ENCODE measurements at regions not wholly inside any gene's neighbourhood (a gene's known extent, or its start where the extent isn't known, plus 50 kb on each side); places are given as distances from the start of the nearest gene placed in this dataset.

- no peaks in the 10 kb centered on the region for H3K36me3 ChIP-seq (ENCODE audit: control insufficient read depth, insufficient read depth, low read length)
- H3K27me3 ChIP-seq (ENCODE audit: control insufficient read depth, insufficient read depth, low read length) = no peaks in the 10 kb centered on the region
- no peak for TF ChIP-seq CTCF (IDR thresholded peaks at IDR 0.05; ENCODE audit: insufficient read depth, low read length, poor library complexity, severe bottlenecking)
- no peak for DNase-seq (ENCODE audit: low read depth)
- H3K4me3 ChIP-seq (ENCODE audit: low read depth, low read length) = no peak overlapping the region
These were observed 130.9 kb downstream of the SLC16A9 start for GRCh38 chr10:59578741-59579140.

- Histone ChIP-seq H3K36me3 (ENCODE audit: control insufficient read depth, insufficient read depth, low read length) (no peaks in the 10 kb centered on the region), H3K27me3 (ENCODE audit: control insufficient read depth, insufficient read depth, low read length) (no peaks in the 10 kb centered on the region), H3K4me3 (ENCODE audit: low read depth, low read length) (no peak overlapping the region)
- TF ChIP-seq CTCF (IDR thresholded peaks at IDR 0.05; ENCODE audit: insufficient read depth, low read length, poor library complexity, severe bottlenecking) = no peak
- DNase-seq (ENCODE audit: low read depth) = no peak
These were observed 131.7 kb downstream of the SLC16A9 start for GRCh38 chr10:59577984-59578383.

- no peak for TF ChIP-seq CTCF (IDR thresholded peaks at IDR 0.05; ENCODE audit: insufficient read depth, low read length, poor library complexity, severe bottlenecking)
- Histone ChIP-seq H3K27me3 (ENCODE audit: control insufficient read depth, insufficient read depth, low read length) (no peaks in the 10 kb centered on the region), H3K4me3 (ENCODE audit: low read depth, low read length) (no peak overlapping the region), H3K36me3 (ENCODE audit: control insufficient read depth, insufficient read depth, low read length) (no peaks in the 10 kb centered on the region)
- DNase-seq (ENCODE audit: low read depth) = no peak
These were observed 134.4 kb downstream of the SLC16A9 start for GRCh38 chr10:59575269-59575668.

GRCh38 chr10:59563531-59563930 lies 146.1 kb downstream of the SLC16A9 start:
- no peak for DNase-seq (ENCODE audit: low read depth)
- H3K27me3 ChIP-seq (ENCODE audit: control insufficient read depth, insufficient read depth, low read length) = no peaks in the 10 kb centered on the region
- no peaks in the 10 kb centered on the region for H3K36me3 ChIP-seq (ENCODE audit: control insufficient read depth, insufficient read depth, low read length)
- TF ChIP-seq CTCF (IDR thresholded peaks at IDR 0.05; ENCODE audit: insufficient read depth, low read length, poor library complexity, severe bottlenecking) = no peak
- no peak overlapping the region for H3K4me3 ChIP-seq (ENCODE audit: low read depth, low read length)

- no peak for DNase-seq (ENCODE audit: low read depth)
- no peaks in the 10 kb centered on the region for H3K27me3 ChIP-seq (ENCODE audit: control insufficient read depth, insufficient read depth, low read length)
- H3K4me3 ChIP-seq (ENCODE audit: low read depth, low read length) = no peak overlapping the region
- TF ChIP-seq CTCF (IDR thresholded peaks at IDR 0.05; ENCODE audit: insufficient read depth, low read length, poor library complexity, severe bottlenecking) = no peak
- no peaks in the 10 kb centered on the region for H3K36me3 ChIP-seq (ENCODE audit: control insufficient read depth, insufficient read depth, low read length)
These were observed 147.5 kb downstream of the SLC16A9 start for GRCh38 chr10:59562126-59562525.

- H3K27me3 ChIP-seq (ENCODE audit: control insufficient read depth, insufficient read depth, low read length) = no peaks in the 10 kb centered on the region
- no peak for TF ChIP-seq CTCF (IDR thresholded peaks at IDR 0.05; ENCODE audit: insufficient read depth, low read length, poor library complexity, severe bottlenecking)
- H3K4me3 ChIP-seq (ENCODE audit: low read depth, low read length) = no peak overlapping the region
- no peak for DNase-seq (ENCODE audit: low read depth)
- no peaks in the 10 kb centered on the region for H3K36me3 ChIP-seq (ENCODE audit: control insufficient read depth, insufficient read depth, low read length)
These were observed 148.1 kb downstream of the SLC16A9 start for GRCh38 chr10:59561477-59562121.

All from kidney epithelial cell (primary cell).